HG03442 (cell line): ENCODE measurements at regions not wholly inside any gene's neighbourhood (a gene's known extent, or its start where the extent isn't known, plus 50 kb on each side); places are given as distances from the start of the nearest gene placed in this dataset.
A peak's percentile ranks its signal among the peaks of the same experiment; 100 is the strongest.
"Not testable (repeated sequence)": the region's sequence is repeated elsewhere in the genome, so short reads cannot be mapped to it uniquely, and the experiment has no call there.

ENCODE experiments used
- ATAC-seq: cut with Tn5 transposase; IDR thresholded peaks from one replicate; pipeline ENCODE4 v1.9.1; 2021; ENCODE audit warnings: mild to moderate bottlenecking, moderate library complexity; ENCODE audit not compliant: unreplicated experiment

GRCh38 chrX:89539150-89539549 is 382.6 kb upstream of the TGIF2LX start:
- not testable (repeated sequence) for ATAC-seq

- ATAC-seq = not testable (repeated sequence)
These were observed 364.6 kb upstream of the TGIF2LX start for GRCh38 chrX:89557146-89557545.

DNA sequence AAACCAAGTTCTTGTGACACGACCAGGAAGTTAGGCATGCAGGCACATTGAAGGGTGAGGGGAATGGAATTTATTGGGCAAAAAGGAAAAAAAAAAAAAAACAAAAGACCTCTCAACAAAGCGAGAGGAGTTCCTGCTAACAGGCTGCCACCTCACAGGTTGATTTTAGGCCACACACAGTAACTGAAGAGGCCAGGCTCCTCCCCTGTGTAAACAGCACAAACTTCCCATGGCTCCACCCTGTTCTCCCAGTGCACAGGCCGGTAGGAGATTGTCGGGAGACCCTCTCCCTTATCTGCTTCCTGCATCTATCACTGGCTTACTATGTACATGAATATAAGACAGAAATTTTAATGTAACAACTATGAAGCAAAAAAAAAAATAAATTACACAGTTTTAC is 359.6 kb upstream of the TGIF2LX start:
- not testable (repeated sequence) for ATAC-seq

- not testable (repeated sequence) for ATAC-seq
These were observed 358.6 kb upstream of the TGIF2LX start for GRCh38 chrX:89563107-89563506.

GRCh38 chrX:89567787-89568186 is 353.9 kb upstream of the TGIF2LX start:
- ATAC-seq = not testable (repeated sequence)

DNA sequence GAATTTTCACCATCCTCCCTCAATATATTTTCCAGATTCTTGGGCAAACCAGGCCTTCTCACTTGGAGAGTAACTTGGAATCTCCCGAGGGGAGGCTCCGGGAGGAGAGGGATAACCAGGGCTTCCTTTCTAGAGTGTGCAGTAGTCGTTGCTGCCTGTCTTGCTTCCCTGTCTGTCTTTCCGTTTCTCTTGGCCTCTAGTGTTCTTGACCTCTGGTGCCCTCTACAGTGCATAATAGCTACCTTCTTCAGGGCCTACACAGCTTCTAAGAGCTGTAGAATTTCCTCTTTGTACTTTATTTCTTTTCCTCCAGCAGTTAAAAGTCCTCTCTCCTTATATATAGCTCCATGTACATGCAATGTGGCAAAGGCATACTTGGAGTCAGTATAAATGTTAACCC is 339.8 kb upstream of the TGIF2LX start:
- ATAC-seq = not testable (repeated sequence)

DNA sequence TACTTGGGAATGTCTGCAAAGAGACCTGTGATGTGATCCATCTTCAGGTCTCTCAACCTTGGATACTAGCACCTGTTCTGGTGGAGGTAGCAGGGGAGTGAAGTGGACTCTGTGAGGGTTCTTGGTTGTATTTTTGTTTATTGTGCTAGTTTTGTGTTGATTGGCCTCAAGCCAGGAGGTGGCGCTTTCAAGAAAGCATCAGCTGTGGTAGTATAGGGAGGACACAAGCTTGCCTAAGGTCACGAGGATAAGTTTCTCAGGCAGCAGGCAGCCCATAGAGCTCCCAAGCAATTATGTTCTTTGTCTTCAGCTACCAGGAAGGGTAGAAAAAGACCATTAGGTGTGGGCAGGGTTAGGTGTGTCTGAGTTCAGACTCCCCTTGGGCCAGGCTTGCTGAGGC is 289.9 kb upstream of the TGIF2LX start:
- ATAC-seq = not testable (repeated sequence)

DNA sequence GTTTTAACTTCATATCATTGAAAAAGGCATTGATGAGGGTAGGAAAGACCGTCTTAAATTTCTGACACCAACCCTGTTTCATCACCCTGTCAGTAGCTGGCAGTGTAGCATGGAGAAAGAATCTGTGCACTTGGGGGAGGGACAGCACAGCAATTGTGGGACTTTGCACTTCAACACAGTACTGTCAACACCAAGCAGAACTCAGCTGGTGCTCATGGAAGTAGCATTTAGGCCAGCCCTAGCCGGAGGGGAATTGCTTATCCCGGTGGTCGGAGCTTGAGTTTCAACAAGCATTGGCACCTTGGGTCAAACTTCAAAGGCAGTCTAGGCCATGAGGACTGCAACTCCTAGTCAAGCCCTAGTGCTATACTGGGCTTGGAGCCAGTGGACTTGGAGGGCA is 285.8 kb upstream of the TGIF2LX start:
- not testable (repeated sequence) for ATAC-seq

DNA sequence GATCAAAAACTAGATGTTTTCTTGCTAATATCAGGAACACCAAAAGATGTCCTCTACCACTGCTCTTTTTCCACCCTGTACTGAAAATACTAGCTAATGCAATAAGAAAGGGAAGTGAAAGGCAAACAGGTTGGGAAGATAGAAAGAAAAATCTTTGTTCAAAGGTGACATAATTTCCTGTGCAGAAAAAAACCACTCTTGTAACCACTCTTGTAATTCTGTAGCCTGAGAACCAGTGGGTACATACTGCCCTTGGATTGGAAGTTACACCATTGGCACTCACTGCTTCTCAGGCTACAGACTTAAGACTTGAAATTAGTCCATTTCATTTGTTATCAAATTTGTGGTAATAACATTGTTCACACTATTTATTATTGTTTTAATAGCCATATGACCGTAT is 263.0 kb upstream of the TGIF2LX start:
- peak; percentile 41 for ATAC-seq

DNA sequence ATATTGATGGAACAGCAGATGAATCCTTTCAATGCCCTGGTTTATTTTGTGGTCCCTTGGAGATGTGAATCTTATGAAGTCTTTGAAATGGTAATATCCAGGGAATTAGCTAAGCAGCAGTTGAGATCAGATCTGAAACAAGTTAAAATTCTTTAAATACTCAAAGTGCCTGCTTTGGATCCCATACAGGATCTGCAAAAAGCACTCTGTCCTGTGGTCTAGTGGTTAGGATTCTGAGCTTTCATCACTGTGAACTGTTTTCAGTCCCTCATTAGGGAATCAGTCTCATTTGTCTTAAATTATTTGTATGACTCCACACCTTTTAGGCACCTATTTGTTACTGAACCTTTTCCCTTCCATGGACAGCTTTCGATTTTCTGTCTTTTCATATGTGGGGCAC is 215.2 kb upstream of the TGIF2LX start:
- not testable (repeated sequence) for ATAC-seq

DNA sequence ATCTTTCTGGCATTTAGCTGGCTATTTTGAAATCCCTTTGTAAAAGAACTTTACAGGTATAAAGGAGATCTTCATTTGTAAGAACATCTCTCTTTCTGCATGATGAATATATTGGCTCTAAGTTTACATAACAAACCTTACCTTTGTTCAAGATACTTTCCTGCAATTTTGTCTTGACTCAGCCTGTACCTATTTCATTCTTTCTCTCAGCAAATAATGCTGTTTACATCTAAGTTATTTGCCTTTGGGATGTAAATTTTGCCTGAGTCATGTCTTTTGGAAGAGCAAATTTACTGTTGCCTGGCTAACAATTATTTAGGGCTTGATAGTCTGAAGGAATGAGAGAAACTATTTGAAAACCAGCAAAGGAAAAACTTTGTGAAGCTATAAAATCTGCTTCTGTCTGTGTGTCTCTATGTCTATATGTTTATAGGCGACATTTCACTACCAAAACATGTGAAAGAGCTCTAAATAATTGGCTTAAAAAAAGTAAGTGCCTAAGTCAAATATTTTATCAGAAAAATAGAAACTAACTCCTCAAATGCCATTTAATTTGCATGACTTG is 214.3 kb upstream of the TGIF2LX start:
- not testable (repeated sequence) for ATAC-seq

DNA sequence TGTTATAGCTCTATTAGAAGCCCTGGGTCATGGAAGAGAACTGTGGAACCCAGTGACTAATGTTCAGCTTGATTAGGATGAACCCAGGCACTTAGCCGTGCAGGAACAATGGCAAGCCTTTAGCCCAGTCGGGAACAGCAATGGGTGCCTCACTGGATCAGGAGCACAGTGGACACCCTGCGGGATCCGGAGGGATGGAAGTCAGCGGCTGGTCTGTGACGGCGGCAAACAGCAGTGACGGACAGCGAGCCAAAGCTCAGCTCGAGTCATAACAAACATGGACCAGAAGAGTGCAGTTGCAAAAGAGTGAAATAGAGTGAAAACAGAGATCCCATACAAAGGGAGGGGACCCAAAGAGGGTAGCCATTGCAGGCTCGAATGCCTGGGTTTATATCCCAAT is 187.3 kb upstream of the TGIF2LX start:
- ATAC-seq = not testable (repeated sequence)

- ATAC-seq = not testable (repeated sequence)
These were observed 165.2 kb upstream of the TGIF2LX start for GRCh38 chrX:89756466-89756865.

GRCh38 chrX:89757767-89758166 is 163.9 kb upstream of the TGIF2LX start:
- not testable (repeated sequence) for ATAC-seq

DNA sequence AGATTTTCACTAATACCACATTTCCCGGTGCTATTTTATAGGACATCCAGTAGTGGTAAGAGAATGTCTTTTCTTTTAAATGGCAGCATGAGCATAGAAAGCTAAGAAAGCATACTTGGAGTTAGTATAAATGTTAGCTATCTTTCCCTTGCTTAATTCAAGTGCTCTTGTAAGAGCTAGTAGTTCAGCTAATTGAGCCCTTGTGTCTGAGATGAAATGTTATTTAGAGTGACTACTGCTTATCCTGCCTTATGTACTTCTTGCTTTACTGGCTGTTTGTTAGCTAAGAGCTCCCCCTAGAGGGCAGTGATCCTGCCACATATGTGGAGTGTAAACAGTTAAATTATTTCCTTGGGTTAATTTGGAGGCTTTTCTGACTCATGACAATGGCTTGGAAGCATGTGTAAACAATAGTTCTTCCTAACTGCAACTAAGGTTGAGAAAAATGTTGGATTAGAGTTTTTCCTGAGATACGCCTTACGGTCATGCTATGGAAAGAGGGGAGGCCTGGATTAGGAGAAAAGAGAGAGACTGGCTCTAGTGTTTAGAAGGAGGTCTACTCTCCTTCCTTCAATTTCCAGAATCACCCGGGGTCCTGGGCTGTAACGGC is 162.5 kb upstream of the TGIF2LX start:
- ATAC-seq = not testable (repeated sequence)

- ATAC-seq = not testable (repeated sequence)
These were observed 150.1 kb upstream of the TGIF2LX start for GRCh38 chrX:89771639-89772038.

DNA sequence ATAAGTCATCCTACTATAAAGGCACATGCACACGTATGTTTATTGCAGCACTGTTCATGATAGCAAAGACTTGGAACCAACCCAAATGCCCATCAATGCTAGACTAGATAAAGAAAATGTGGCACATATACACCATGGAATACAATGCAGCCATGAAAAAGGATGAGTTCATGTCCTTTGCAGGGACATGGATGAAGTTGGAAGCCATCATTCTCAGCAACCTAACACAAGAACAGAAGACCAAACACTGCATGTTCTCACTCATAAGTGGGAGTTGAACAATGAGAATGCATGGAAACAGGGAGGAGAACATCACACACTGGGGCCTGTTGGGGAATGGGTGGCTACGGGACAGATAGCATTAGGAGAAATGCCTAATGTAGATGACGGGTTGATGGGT is 110.3 kb upstream of the TGIF2LX start:
- ATAC-seq = not testable (repeated sequence)

GRCh38 chrX:89839723-89840122 is 82.0 kb upstream of the TGIF2LX start:
- ATAC-seq = not testable (repeated sequence)

GRCh38 chrX:89871662-89872061 is 50.0 kb upstream of the TGIF2LX start:
- not testable (repeated sequence) for ATAC-seq
